ENCODE measurements at regions not wholly inside any gene's neighbourhood (a gene's known extent, or its start where the extent isn't known, plus 50 kb on each side); places are given as distances from the start of the nearest gene placed in this dataset.

DNA sequence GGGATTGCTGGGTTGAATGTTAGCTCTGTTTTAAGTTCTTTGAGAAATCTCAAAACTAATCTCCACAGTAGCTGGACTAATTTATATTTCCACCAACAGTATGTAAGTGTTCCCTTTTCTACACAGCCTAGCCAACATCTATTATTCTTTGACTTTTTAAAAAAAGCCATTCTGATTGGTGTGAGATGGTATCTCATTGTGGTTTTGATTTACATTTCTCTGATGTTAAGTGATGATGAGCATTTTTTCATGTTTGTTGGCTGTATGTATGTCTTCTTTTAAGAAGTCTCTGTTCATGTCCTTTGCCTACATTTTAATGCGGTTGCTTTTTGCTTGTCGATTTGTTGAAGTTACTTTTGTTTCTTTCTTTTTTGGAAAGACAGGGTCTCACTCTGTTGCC lies 301.1 kb upstream of the OR4E1 start:
- Histone ChIP-seq H3K36me3 (ENCODE audit: control insufficient read depth in 1 of 2, insufficient read depth in 2 of 2, low read length in 2 of 2) (no peaks in the 10 kb centered on the region), H3K27ac (ENCODE audit: low read depth, low read length) (no peak overlapping the region), H3K27me3 (ENCODE audit: insufficient read depth, low read length) (peaks cover 26% of the 10 kb centered on the region), H3K79me2 (ENCODE audit: insufficient read depth, low read length) (no peaks in the 10 kb centered on the region), H3K9me2 (ENCODE audit: insufficient read depth) (no peaks in the 10 kb centered on the region), H3K9ac (ENCODE audit: low read length) (no peak overlapping the region), H3K4me2 (ENCODE audit: low read length) (no peak overlapping the region), H3K4me3 (replicated peaks in 1 of 2; ENCODE audit: low read depth in 1 of 2, low read length in 2 of 2) (no peak overlapping the region), H3K9me3 (ENCODE audit: control insufficient read depth in 1 of 2, insufficient read depth in 1 of 2, low read depth in 1 of 2, low read length in 2 of 2) (no peaks in the 10 kb centered on the region), H2AFZ (ENCODE audit: low read depth, low read length, poor library complexity, severe bottlenecking) (no peak overlapping the region), H3K4me1 (ENCODE audit: control insufficient read depth in 1 of 2, insufficient read depth in 2 of 2, low read length in 2 of 2) (no peaks in the 10 kb centered on the region), H4K20me1 (ENCODE audit: insufficient read depth) (no peaks in the 10 kb centered on the region)
- RAD21 ChIA-PET (ENCODE audit: low non-redundant PET in 1 of 2, low total read pairs in 2 of 2, uncharacterized antibody in 2 of 2, unreplicated experiment in 2 of 2): no interaction called here
- ATAC-seq (no peak), DNase-seq (ENCODE audit: low read depth, low spot score) (no peak)
- BruUV-seq (replicated peaks): no TSS peak
- TF ChIP-seq EGR1 (IDR thresholded peaks at IDR 0.05; ENCODE audit: low read depth): no peak
- TF ChIP-seq FOSL1 (IDR thresholded peaks at IDR 0.05; ENCODE audit: low read depth): no peak
- TF ChIP-seq TCF7L2 (IDR thresholded peaks at IDR 0.05; ENCODE audit: borderline replicate concordance, extremely low read depth, insufficient read depth, insufficient read length): no peak
- TF ChIP-seq ZNF274 (IDR thresholded peaks at IDR 0.05; ENCODE audit: low read depth, low read length): no peak
- TF ChIP-seq, protein P1, sequence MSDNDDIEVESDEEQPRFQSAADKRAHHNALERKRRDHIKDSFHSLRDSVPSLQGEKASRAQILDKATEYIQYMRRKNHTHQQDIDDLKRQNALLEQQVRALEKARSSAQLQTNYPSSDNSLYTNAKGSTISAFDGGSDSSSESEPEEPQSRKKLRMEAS (IDR thresholded peaks at IDR 0.05): no peak
- no peak for TF ChIP-seq EZH2 (IDR thresholded peaks at IDR 0.05)
- TF ChIP-seq JUND (IDR thresholded peaks at IDR 0.05): no peak
- no peak for TF ChIP-seq SIN3A (IDR thresholded peaks at IDR 0.05; ENCODE audit: low read depth)
- TF ChIP-seq POLR2A (IDR thresholded peaks at IDR 0.05; ENCODE audit: borderline replicate concordance, extremely low read depth, insufficient read depth, insufficient read length): no peak
- TF ChIP-seq, protein P2, sequence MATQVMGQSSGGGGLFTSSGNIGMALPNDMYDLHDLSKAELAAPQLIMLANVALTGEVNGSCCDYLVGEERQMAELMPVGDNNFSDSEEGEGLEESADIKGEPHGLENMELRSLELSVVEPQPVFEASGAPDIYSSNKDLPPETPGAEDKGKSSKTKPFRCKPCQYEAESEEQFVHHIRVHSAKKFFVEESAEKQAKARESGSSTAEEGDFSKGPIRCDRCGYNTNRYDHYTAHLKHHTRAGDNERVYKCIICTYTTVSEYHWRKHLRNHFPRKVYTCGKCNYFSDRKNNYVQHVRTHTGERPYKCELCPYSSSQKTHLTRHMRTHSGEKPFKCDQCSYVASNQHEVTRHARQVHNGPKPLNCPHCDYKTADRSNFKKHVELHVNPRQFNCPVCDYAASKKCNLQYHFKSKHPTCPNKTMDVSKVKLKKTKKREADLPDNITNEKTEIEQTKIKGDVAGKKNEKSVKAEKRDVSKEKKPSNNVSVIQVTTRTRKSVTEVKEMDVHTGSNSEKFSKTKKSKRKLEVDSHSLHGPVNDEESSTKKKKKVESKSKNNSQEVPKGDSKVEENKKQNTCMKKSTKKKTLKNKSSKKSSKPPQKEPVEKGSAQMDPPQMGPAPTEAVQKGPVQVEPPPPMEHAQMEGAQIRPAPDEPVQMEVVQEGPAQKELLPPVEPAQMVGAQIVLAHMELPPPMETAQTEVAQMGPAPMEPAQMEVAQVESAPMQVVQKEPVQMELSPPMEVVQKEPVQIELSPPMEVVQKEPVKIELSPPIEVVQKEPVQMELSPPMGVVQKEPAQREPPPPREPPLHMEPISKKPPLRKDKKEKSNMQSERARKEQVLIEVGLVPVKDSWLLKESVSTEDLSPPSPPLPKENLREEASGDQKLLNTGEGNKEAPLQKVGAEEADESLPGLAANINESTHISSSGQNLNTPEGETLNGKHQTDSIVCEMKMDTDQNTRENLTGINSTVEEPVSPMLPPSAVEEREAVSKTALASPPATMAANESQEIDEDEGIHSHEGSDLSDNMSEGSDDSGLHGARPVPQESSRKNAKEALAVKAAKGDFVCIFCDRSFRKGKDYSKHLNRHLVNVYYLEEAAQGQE (IDR thresholded peaks at IDR 0.05; ENCODE audit: low read depth): no peak
- TF ChIP-seq SP1 (IDR thresholded peaks at IDR 0.05; ENCODE audit: low read depth): no peak
- TF ChIP-seq EZH2phosphoT487 (IDR thresholded peaks at IDR 0.05; ENCODE audit: borderline replicate concordance): no peak
- TF ChIP-seq ELF1 (IDR thresholded peaks at IDR 0.05; ENCODE audit: borderline replicate concordance, low read depth): no peak
- intact Hi-C loops (cut with micrococcal nuclease): no loop called here
- POLR2A ChIA-PET: no interaction called here
- CTCF ChIA-PET: interaction anchor here (1.4 to 1.8 kb wide), 2 partner anchors 13 to 57 kb away, joined by 4 read pairs; no protein-coding TSS in a partner anchor
